DND-41 (cell line): ENCODE measurements at regions not wholly inside any gene's neighbourhood (a gene's known extent, or its start where the extent isn't known, plus 50 kb on each side); places are given as distances from the start of the nearest gene placed in this dataset.

Experiments
- ATAC-seq: fragments of 200-7000 bp; cut with Tn5 transposase; 3 replicates; pipeline ENCODE4 v1.9.1; 2021; ENCODE audit warnings: low read depth; ENCODE audit not compliant: insufficient read depth
- DNase-seq: peaks from one replicate; pipeline ENCODE4 v3.0.0-alpha.2; 2020
- H2AFZ ChIP-seq: 2 replicates; pipeline ENCODE4 v1.6.0; 2012; ENCODE audit warnings: low read depth, low read length
- H3K27ac ChIP-seq: 2 replicates; pipeline ENCODE4 v1.5.1; 2012; ENCODE audit warnings: low read length, inconsistent platforms
- H3K27me3 ChIP-seq: fragments of 200-600 bp; sonication (generic); 2 replicates; pipeline ENCODE4 v1.6.0; 2012; ENCODE audit warnings: low read length, mild to moderate bottlenecking, inconsistent platforms; ENCODE audit not compliant: insufficient read depth, poor library complexity
- H3K36me3 ChIP-seq: 2 replicates; pipeline ENCODE4 v1.5.1; 2012; ENCODE audit warnings: low read length, inconsistent platforms; ENCODE audit not compliant: insufficient read depth
- H3K4me1 ChIP-seq: 2 replicates; pipeline ENCODE4 v1.5.1; 2012; ENCODE audit warnings: mild to moderate bottlenecking, low read length; ENCODE audit not compliant: insufficient read depth
- H3K4me2 ChIP-seq: 2 replicates; pipeline ENCODE4 v1.6.0; 2012; ENCODE audit warnings: mild to moderate bottlenecking, moderate library complexity, low read length, inconsistent platforms; ENCODE audit not compliant: insufficient read depth
- H3K4me3 ChIP-seq, 2 experiments: fragments of 200-600 bp in 1 of 2; shearing (Covaris generic) in 1 of 2; 2 replicates each; pipeline ENCODE4 v1.5.1; 2012 to 2016; ENCODE audit warnings: inconsistent platforms in 2 of 2, low read length in 2 of 2, mild to moderate bottlenecking in 2 of 2, low read depth in 1 of 2, moderate library complexity in 1 of 2
- H3K79me2 ChIP-seq: 2 replicates; pipeline ENCODE4 v1.6.0; 2012; ENCODE audit warnings: low read length, inconsistent platforms; ENCODE audit not compliant: insufficient read depth
- H3K9ac ChIP-seq: 2 replicates; pipeline ENCODE4 v1.6.0; 2012; ENCODE audit warnings: low read depth, mild to moderate bottlenecking, inconsistent platforms, low read length, moderate library complexity
- H3K9me3 ChIP-seq: 2 replicates; pipeline ENCODE4 v1.5.1; 2012; ENCODE audit warnings: low read length, moderate library complexity, mild to moderate bottlenecking, inconsistent platforms; ENCODE audit not compliant: insufficient read depth, severe bottlenecking
- H4K20me1 ChIP-seq: 2 replicates; pipeline ENCODE4 v1.6.0; 2012; ENCODE audit warnings: low read length; ENCODE audit not compliant: insufficient read depth
- CTCF ChIP-seq: IDR thresholded peaks from 2 replicates; pipeline ENCODE4 v1.5.1; 2012; ENCODE audit warnings: borderline replicate concordance, low read length, moderate library complexity, mild to moderate bottlenecking; ENCODE audit not compliant: poor library complexity, severe bottlenecking; ENCODE audit errors: extremely low read depth
- EZH2 ChIP-seq: IDR thresholded peaks from 3 replicates; pipeline ENCODE4 v1.6.1; 2012; ENCODE audit warnings: borderline replicate concordance, low read depth, mild to moderate bottlenecking, moderate library complexity, low read length, inconsistent platforms; ENCODE audit not compliant: severe bottlenecking

GRCh38 chr14:26026384-26026783 lies 571.4 kb downstream of the NOVA1 start:
- Histone ChIP-seq H4K20me1 (no peaks in the 10 kb centered on the region), H3K27ac (no peak overlapping the region), H3K27me3 (no peaks in the 10 kb centered on the region), H3K4me2 (no peak overlapping the region), H3K36me3 (no peaks in the 10 kb centered on the region), H3K9ac (no peak overlapping the region), H3K4me3 (no peak overlapping the region), H3K4me1 (no peaks in the 10 kb centered on the region), H3K79me2 (no peaks in the 10 kb centered on the region), H3K9me3 (no peaks in the 10 kb centered on the region), H2AFZ (no peak overlapping the region)
- no peak for TF ChIP-seq CTCF
- TF ChIP-seq EZH2, result no peak
- ATAC-seq, result no peak
- DNase-seq, result no peak

- Histone ChIP-seq H2AFZ (no peak overlapping the region), H3K9me3 (no peaks in the 10 kb centered on the region), H3K4me1 (no peaks in the 10 kb centered on the region), H3K27me3 (no peaks in the 10 kb centered on the region), H3K36me3 (no peaks in the 10 kb centered on the region), H4K20me1 (no peaks in the 10 kb centered on the region), H3K79me2 (no peaks in the 10 kb centered on the region), H3K4me3 (no peak overlapping the region), H3K27ac (no peak overlapping the region), H3K9ac (no peak overlapping the region), H3K4me2 (no peak overlapping the region)
- DNase-seq, result no peak
- no peak for ATAC-seq
- no peak for TF ChIP-seq CTCF
- TF ChIP-seq EZH2, result no peak
These were observed 573.9 kb downstream of the NOVA1 start for GRCh38 chr14:26023967-26024366.

- no peak for ATAC-seq
These were observed 576.1 kb downstream of the NOVA1 start for GRCh38 chr14:26021759-26022158.

More at GRCh38 chr14:26021759-26022158, 576.1 kb downstream of the NOVA1 start:
- Histone ChIP-seq H3K4me2 (no peak overlapping the region), H2AFZ (no peak overlapping the region), H3K9ac (no peak overlapping the region), H3K4me1 (no peaks in the 10 kb centered on the region), H3K9me3 (no peaks in the 10 kb centered on the region), H3K27me3 (no peaks in the 10 kb centered on the region), H3K4me3 (no peak overlapping the region), H3K27ac (no peak overlapping the region), H4K20me1 (no peaks in the 10 kb centered on the region), H3K79me2 (no peaks in the 10 kb centered on the region), H3K36me3 (no peaks in the 10 kb centered on the region)
- TF ChIP-seq EZH2 (no peak), CTCF (no peak)
- no peak for DNase-seq
